HG03439 (cell line): ENCODE measurements at regions not wholly inside any gene's neighbourhood (a gene's known extent, or its start where the extent isn't known, plus 50 kb on each side); places are given as distances from the start of the nearest gene placed in this dataset.
"Not testable (repeated sequence)": the region's sequence is repeated elsewhere in the genome, so short reads cannot be mapped to it uniquely, and the experiment has no call there.

Source experiments
- ATAC-seq: cut with Tn5 transposase; IDR thresholded peaks from one replicate; pipeline ENCODE4 v1.9.1; 2021; ENCODE audit warnings: mild to moderate bottlenecking, moderate library complexity; ENCODE audit not compliant: unreplicated experiment

DNA sequence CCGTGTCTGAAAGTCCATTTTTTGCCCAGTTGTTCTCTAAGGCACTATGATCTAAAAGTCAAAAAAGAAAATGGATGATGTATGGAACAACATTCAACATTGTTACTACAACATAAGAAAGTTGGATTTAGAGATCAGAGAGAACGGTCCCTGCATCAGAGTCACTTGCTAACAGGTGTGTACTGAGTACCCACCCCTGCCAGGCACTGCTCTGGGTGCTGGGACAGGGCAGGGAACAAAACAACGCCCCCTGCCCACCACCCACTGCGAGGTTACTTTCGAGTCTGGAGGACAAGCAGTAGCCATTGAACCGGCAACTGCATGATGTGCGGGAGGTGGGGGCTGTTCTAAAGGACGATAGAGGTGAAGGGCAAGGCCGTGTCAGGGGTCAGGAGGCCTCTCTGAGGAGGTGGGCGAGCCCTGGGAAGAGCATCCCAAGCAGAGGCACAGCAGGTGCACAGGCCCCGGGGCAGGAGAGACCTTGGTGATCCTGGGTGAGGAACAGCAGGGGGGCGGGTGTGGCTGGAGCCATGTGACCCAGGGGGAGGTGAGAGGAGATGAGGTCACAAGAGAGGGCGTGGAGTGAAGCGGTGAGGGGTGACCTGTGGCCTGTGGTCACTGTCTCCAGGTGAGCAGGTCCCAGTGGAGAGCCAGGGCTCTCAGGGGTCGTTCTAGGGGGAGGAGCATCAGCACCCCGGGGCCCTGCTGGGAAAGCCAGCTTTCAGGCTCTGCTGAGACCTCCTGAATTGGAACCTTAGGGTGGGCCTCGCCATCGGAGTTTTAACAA, 197.5 kb upstream of the SULF2 start:
- ATAC-seq: no peak

DNA sequence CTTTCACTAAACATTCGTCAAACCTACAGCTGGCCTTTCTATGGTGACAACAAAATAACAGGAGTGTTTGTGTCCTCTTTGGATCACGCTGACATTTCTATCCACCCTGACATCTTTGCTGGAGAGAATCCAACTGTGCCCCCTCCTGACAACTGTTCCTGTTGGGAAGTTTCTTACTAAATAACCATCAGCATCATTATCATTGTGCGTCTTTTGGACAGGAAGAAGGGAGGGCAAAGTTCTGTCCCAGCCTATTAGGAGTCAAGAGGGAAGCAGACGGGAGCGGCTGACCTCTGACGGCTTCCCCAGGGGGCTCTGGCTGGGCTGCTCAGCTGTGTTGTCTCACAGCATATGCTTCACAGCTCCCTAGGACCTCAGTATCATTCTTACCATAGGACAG, 195.9 kb upstream of the SULF2 start:
- no peak for ATAC-seq

DNA sequence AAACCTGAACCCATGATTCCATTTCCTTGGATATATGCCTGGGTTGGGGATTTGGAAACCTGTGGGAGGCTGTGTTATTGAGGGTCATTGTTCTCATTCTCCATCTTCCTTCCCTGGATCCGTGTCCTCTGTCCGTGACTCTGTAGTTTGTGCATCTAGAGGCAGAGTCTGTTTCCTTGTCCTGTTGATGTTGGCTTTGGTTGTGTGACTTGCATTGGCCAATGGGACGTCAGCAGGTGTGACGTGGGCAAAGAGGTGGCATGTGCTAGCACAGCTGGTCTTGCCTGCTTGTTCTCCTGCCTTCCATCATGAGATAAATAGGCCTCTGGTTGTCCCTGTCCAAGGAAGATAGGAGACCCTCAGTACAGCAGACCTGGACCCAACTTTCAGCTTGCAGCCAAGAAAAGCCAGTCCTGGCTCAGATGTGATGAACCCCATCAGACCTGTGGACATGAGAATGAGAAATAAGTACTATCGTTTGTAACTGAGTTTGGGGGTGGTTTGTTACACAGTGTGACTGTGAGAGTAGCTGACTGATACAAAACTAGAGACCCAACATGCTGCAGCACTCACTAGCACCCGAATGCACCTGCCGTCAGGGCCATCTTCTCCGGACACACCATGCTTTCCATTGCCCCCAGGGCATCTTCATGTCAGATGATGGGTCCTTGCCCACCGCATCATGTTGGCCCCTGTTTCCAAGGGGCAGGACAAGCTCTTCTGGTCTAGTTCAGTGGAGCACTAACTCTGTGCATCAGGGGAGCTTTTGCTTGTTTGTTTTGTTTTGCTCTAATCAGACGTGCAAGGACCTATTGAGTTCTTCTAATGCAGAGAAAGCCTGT, 195.3 kb upstream of the SULF2 start:
- no peak for ATAC-seq

DNA sequence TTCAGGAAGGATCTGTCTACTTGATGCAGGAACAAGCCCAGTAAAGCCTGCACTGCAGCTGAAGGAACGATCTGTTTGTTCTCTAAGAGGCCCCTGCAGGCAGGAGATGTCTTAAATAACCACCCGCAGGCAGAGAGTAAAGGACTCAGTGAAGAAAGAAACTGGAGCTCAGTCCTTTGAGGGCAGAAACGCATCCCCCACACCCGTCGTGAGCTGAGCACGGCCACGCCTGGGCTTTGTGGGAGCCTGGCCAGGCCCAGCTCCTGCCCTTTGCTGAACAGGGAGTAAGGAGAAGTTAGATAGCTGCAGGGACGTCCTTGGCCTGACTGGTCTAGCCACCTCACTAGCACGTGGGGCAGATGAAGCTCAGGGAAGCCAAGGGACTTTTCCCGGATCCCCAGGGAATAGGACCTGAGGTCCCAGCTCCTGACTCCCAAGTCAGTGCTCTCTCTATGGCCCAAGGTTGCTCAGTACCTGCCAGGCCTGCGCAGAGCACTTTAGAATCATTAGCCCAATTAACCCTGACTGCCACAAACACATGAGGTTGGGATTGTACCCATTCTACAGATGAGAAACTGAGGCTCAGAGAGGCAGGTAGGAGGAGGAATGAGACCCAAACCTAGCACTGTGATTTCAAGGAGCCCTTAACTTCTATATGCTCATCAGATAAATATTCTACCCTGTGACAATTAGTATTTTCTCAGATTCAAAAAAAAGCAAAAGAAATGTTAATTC, 194.2 kb upstream of the SULF2 start:
- not testable (repeated sequence) for ATAC-seq

DNA sequence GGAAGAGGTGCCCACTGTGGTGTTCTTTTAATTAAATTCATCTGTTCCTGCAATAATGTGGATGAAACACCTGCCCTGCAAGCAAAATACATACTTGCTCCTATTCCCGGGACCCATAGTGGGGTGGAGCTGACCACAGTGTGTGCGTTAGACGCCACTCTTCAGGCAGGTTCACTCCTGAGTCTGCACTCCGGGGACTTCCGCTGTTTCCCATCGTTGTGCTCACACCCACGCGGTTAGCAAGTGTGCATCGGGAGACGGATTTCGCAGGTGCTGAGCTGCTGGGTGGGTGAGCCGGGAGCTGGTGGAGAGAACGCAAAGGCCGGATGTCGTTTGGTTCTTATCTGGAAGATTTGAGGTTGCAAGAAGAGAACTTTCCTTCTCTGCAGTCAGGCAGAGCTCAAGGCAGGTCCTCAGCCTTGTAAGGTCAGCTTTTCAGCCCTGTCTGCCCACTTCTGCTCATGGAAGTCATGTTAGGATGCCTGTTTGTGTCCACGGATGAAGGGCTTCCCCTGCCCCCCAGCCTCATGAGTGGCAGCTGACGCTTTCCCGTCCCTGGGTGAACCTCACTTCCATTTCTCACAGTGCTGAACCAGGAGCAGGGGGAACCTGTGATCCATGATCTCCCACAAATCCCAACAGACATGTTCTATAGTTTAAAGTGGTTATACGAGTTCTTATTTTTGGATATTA, 193.3 kb upstream of the SULF2 start:
- not testable (repeated sequence) for ATAC-seq

DNA sequence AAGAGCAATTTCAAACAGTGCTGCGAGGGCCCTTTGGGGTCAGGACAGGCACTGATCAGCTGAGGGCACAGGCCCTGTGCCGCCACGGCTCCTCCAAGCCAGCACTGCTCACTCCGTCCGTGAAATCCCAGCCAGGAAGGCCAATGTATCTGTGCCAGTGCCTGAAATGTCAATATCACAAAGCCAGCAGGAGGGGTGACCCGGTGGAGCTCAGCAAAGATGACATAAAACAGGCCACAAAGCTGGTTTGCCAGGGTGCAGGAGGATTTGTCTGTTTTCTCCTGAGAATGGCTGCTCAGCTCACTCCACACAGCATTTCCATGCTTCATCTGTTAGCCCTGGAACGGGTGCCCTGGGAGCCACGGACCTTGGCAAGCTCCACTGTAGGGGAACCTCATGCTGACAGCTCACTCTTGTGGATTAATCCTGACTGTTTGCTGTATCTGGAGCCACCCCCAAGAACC, 192.5 kb upstream of the SULF2 start:
- not testable (repeated sequence) for ATAC-seq

DNA sequence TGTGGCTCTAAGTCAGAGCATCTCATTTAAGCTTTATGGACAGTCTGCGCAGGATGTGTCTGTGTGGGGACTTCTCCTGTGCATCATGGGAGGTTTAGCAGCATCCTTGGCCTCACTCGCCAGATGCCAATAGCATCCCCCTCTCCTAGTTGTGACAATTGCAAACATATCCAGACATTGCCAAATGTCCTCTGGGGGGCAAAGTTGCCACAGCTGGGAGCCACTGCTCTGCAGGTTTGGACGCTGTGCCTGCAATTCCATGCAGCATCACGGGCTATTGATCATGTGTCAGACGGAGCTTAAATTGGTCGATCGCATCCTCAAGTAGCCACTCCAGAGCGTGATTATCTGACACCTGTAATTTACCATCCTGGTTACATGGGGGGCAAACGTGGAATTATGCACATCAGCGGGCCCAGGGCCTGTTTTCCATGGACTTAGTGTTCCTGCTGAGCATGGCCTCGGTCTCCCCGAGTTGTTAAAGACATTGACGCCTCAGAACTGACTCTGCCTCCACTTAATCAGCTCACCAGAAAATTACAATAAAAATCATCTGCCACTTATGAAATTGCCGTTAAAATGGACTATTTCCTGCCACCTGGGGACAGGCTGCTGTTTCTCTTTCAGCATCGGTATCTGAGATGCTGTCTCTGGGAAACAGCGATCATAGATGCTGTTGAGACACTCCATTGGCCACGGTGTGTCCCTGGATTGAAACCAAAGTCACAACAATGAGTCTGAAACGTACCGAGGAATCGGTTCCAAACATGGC, 191.9 kb upstream of the SULF2 start:
- not testable (repeated sequence) for ATAC-seq

DNA sequence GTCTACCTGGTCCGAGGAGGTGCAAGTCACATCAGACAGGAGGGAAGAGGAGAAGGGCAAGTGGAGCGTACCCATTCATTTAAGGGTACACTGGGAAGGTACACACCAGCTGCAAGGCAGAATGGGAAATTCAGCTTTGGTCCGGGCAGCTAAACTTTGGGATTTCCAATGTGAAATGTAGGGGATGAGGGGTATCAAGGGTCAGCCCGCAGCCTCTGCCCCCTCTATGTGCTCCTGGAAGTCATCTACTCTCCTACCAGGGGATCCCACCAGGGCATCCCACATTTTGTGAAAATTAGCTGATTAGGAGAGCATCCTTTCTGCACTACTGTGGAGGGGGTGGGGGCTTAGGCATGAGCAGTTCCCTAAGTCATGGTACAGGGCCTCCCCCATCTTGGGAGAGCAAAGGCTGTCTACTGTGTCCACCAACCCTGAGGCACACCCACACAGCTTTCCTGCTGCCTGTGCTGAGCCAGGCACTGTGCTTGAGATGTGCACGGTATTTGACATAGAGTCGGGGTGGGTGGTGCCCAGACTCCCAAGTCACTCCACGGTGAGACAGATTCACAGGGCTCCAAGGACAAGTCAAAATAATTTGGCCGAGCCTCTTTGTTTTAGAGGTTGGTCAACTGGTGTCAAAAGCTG, 189.1 kb upstream of the SULF2 start:
- ATAC-seq: no peak

DNA sequence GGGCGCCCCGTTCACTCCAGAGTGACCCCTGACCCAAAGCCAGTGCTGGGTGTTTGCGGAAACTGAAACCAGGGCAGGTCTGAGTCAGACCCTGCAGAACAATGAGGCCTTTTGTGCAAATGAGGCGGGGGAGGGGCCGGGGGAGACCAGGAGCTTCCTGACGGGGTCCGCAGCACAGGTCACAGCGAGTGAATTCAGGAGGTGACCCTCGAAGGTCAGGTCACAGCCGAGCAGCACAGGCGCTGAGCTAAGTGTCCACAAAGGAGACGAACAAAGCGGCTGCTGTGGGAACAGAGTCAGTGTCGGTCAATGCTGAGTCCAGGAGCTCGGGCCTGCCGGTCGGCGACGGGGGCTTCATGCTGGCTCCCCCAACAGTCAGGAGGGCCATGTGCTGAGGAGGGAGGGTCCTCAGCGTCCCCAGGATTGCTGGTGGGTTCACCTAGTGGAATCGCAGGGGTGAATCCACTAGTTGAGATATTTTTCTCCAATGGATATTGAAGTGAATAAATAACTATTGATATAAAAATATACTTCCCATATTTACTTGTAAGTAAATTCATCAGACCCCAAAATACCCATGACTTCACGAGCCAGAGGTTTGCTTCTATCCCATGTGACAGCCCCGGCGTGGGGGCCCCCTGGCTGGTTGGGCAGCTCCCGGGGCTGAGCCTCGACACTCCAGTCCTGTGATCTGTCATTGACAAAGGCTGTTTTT, 188.4 kb upstream of the SULF2 start:
- ATAC-seq: no peak

DNA sequence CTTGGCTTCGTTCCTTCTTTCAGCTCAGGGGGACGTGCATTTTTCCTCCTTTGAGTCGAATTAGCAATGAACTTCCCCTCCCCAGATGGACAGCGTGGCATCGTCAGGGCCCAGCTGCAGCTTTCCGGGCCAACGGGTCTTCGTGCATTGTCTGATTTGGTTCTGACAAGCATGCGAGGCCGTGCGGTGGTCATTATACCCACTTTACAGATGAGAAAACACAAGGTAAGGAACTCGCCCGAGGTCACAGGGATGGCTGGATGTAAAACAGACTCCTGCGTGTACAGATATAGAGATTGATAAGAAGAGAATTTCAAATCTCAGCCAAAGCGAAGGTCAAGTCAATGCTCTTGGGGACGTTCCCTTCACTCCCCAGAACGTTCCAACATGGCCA, 187.6 kb upstream of the SULF2 start:
- no peak for ATAC-seq

DNA sequence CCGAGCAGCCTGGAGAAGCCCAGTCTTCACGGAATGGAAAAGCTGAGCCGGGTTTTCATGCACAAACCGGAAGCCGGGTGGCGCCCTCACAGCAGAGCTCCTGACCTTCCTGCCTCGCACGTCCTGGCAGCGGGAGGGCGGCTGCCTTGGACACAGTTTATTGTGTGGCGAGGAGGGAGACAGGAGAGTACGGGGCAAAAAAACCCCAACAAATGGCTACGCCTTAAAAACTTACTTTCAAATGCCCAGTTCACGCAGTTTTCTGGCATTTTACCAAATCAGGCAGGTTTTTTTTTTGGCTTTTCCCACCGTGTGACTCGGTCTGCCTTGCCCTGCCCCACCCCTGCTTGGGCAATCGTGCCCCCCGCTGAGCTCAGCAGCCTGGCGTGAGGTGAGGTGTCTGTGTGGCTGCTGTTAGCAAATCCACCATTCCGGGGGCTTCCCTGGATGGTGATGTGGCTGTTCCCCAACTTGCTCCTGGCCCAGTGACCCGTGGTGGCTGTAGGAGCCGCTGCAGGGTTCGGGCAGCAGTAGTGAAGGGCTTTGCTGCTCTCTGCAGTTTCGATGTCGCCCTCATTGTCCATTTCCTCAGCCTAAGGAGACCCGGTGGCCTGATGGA, 187.1 kb upstream of the SULF2 start:
- not testable (repeated sequence) for ATAC-seq

DNA sequence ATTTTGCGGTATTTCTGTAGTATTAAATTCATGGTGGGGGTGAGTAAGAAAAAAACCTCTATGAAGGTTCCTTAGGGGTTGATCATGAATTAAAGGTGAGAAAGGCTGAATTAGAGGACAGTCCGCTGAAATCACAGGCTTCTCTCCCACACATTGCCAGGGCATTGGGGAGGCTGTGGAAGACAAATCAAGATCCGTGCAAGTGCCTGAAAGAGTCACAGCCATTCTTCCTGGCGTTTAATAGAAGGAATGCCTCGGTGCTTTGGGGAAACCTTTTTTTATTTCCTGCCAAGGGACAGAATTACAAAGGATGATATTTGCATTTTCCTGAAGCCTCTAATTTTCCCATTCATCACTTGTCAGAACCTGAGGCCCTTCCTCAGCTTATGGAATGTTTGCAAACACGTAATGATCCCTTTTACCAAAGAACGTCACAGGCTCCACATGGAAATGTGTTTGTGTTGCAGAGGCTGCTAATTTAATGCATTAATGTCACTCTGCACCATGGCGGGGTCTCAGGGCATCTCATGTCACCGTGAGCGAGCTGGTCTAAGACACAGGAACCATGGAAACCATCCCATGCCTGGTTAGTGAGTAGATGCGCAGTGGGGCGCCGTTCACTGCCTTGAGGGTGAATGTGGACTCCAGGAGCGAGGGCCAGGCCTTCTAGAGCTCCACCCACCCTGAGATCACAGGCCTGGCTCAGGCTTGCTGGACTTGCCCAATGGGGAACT, 185.9 kb upstream of the SULF2 start:
- no peak for ATAC-seq

DNA sequence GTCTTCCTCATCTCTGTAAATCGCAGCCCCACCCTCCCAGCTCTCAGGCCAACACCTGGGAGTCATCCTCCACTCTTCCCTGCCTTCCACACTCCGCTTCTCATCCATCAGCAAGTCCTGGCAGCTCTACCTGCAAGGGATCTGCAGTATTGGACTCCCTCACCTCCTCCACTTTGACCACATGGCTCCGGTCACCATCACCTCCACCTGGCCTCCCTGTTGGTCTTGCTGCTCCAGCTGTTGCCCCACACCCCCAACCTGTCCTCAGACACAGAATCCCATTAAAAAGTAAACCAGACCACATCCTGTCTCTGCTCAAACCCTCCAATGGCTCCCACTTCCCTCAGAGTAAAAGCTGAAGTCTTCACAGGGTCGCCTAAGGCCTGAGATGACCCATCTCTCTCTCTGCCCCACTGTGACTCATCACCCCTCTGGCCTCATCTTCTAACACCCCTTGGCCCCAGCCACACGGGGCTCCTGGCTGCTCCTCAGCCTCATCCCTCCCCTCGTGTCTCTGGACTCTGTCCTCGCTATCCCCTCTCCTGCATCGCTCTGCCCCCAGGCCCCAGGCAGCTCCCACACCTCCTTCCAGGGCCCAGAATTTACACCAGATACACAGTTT, 185.1 kb upstream of the SULF2 start:
- no peak for ATAC-seq

DNA sequence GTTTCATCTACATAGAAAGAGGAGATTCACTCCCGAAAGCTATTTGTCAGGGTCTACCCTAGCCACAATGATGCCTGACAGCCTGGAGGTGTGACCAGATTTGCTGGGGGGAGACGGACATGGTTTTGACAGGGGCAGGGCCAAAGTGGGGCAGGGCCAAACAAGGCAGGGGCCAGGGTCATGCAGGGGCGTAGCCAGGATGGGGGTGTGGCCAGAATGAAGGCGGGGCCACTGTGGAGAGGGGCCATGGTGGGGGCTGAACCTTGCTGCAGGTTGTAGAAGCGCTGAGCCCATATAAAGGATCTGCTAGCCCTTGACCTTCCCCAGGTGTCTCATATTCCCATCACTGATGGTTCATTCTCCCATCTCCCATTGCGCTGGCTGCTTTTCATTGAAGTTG, 184.1 kb upstream of the SULF2 start:
- ATAC-seq: no peak

DNA sequence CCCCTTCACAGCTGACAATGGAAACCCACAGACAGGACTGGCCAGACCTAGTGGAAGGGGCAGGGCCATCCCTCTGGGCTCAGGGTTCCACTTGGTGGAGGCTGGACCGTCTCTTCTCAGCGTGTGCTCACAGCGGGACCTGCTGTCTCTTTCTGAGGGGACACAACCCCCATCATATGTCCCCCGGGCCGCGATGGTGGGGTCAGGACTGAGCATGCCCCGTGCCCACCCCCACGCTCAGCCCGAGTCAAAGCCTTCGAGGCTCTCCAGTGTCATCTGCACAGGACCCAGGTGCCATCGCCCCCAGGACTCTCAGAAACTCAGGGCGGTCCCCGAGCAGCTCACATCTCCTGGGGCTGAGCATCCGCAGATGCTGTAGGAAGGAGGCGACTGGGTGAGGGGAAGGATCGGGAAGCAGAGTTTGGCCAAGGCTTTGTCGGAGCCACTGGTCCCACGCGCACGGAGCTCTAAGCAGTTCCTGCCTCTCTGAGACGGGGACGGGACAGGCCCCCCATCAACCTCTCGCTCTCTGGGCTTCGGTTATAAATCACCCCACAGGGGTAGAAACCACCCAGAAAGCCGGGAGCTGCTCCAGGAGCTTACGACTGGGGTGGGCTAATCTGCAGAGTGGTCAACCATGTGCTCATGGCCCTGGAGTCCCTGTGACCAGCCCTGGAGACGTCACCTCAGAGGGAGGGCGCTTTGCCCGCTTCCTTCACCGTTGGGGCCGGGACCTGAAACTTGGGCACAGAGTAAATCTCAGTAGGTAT, 183.4 kb upstream of the SULF2 start:
- ATAC-seq: no peak

DNA sequence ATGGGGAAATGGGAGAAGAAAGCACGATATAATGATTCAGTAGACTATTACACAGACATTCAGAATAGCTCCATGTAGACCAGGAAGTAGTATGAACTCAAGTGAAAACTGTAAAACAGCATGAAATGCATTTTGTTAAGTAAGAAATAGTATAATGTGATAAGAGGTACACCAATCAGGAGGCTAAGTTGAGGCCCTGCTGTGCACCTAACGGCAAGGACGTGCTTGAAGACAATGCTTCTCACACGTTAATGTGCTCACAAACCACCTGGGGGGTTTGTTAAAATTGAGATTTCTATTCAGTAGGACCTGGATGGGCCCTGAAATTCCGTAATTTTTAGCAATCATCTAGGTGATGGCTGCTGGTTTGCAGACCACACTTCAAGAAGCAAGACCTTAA, 178.9 kb upstream of the SULF2 start:
- ATAC-seq: no peak

DNA sequence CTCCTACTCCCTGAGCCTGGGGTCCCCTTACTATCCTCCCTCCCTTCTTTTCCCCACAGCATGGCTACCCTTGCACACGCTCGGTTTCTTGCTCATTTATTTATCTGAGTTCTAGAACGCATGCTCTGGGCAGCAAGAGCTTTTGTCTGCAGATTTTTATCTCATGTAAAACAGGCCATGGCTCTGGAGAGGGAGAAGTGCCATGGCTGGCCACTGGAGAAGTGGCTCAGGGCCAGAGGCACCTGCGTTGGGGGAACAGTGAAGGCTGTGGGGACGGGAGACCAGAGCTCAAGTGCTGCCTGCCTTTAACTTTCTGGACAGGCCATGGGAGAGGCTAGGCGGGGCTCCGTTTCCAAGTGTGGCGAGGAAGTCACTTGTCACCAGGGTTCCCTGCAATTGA, 177.7 kb upstream of the SULF2 start:
- ATAC-seq: no peak
